GM12891 (cell line): ENCODE measurements at regions not wholly inside any gene's neighbourhood (a gene's known extent, or its start where the extent isn't known, plus 50 kb on each side); places are given as distances from the start of the nearest gene placed in this dataset.

Experiments used
- PAX5 ChIP-seq: IDR thresholded peaks from 2 replicates; pipeline ENCODE4 v1.6.1; 2011; ENCODE audit warnings: low read length, moderate library complexity, mild to moderate bottlenecking; ENCODE audit not compliant: insufficient read depth, severe bottlenecking
- POLR2A ChIP-seq: IDR thresholded peaks from 2 replicates; pipeline ENCODE4 v1.6.1; 2011; ENCODE audit warnings: low read depth, low read length, control low read depth
- POLR2AphosphoS5 ChIP-seq: IDR thresholded peaks from 2 replicates; pipeline ENCODE4 v1.6.1; 2011; ENCODE audit warnings: low read depth, low read length, control low read depth
- POU2F2 ChIP-seq: IDR thresholded peaks from 2 replicates; pipeline ENCODE4 v1.6.1; 2011; ENCODE audit warnings: low read depth, mild to moderate bottlenecking, control low read depth, low read length, moderate library complexity
- SPI1 ChIP-seq: IDR thresholded peaks from 2 replicates; pipeline ENCODE4 v1.6.1; 2011; ENCODE audit warnings: low read depth, low read length, control low read depth
- TAF1 ChIP-seq: IDR thresholded peaks from 2 replicates; pipeline ENCODE4 v1.6.1; 2011; ENCODE audit warnings: low read depth, low read length, control low read depth

DNA sequence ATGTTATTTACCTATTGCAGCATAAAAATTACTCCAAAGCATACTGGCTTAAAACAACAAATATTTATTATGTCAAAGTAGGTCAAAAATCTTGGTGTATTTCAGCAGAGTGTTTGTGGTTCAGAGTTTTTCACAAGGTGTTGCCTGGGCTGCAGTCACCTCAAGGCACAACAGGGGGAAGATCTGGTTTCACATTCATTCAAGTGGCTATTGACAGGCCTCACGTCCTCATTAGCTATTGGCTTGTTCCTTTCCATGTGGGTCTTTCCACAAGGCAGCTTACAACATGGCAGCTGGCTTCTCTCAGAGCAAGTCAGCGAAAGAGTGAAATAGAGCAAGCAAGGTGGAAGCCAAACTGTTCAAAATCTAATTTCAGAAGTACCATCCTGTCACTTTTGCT is 602.9 kb downstream of the OLFM4 start:
- TF ChIP-seq PAX5 (no peak), POLR2A (no peak), TAF1 (no peak), POLR2AphosphoS5 (no peak), POU2F2 (no peak), SPI1 (no peak)
